Common myeloid progenitor, CD34-positive (primary cell): ENCODE measurements at regions not wholly inside any gene's neighbourhood (a gene's known extent, or its start where the extent isn't known, plus 50 kb on each side); places are given as distances from the start of the nearest gene placed in this dataset.

Experiments
- CTCF ChIA-PET: fragments of 350-600 bp; sonication (Branson Sonifier 250); formaldehyde crosslinking; loops from one replicate; lab custom pipeline; 2021; ENCODE audit warnings: antibody characterized with exemption; lab: Charles Lee
- POLR2A ChIA-PET: fragments of 350-600 bp; sonication (Branson Sonifier 250); formaldehyde crosslinking; loops from one replicate; lab custom pipeline; 2021; ENCODE audit warnings: antibody characterized with exemption; lab: Charles Lee
- DNase-seq, 3 donors: peaks; one replicate each; pipeline versions ENCODE4 v3.0.0 to v3.0.0-alpha.2; 2013
- H3K27ac ChIP-seq, 2 experiments: 1 replicate in 1 of 2; 2 replicates in 1 of 2; pipeline ENCODE4 v1.7.0; 2013; ENCODE audit warnings: inconsistent platforms in 2 of 2, low read length in 2 of 2, mild to moderate bottlenecking in 2 of 2, low read depth in 1 of 2, moderate library complexity in 1 of 2; ENCODE audit not compliant: severe bottlenecking in 2 of 2, insufficient read depth in 1 of 2, poor library complexity in 1 of 2
- H3K27me3 ChIP-seq, 5 experiments: replicated peaks in 2 of 5; 1 replicate in 3 of 5; 2 replicates in 2 of 5; pipeline versions ENCODE4 v1.6.1 to v1.7.0; 2013; ENCODE audit warnings: low read length in 4 of 5, mild to moderate bottlenecking in 2 of 5, moderate library complexity in 2 of 5, inconsistent platforms in 1 of 5; ENCODE audit not compliant: insufficient read depth in 5 of 5, control insufficient read depth in 4 of 5
- H3K36me3 ChIP-seq, 4 experiments: 1 replicate in 2 of 4; 2 replicates in 2 of 4; pipeline versions ENCODE4 v1.6.1 to v1.7.0; 2013; ENCODE audit warnings: low read length in 3 of 4, control low read depth in 1 of 4, mild to moderate bottlenecking in 1 of 4; ENCODE audit not compliant: control insufficient read depth in 4 of 4, insufficient read depth in 4 of 4
- H3K4me1 ChIP-seq, 4 experiments: 1 replicate in 3 of 4; 2 replicates in 1 of 4; pipeline versions ENCODE4 v1.6.1 to v1.7.1; 2013; ENCODE audit warnings: low read length in 3 of 4, mild to moderate bottlenecking in 3 of 4, control low read depth in 1 of 4, inconsistent platforms in 1 of 4, moderate library complexity in 1 of 4; ENCODE audit not compliant: control insufficient read depth in 4 of 4, insufficient read depth in 4 of 4; ENCODE audit errors: control extremely low read depth in 1 of 4
- H3K4me3 ChIP-seq, 7 experiments: 1 replicate in 4 of 7; 2 replicates in 3 of 7; pipeline versions ENCODE4 v1.5.1 to v1.7.0; 2013; ENCODE audit warnings: mild to moderate bottlenecking in 7 of 7, low read length in 6 of 7, moderate library complexity in 6 of 7, inconsistent platforms in 2 of 7, low read depth in 2 of 7, control low read depth in 1 of 7; ENCODE audit not compliant: insufficient read depth in 4 of 7, control insufficient read depth in 1 of 7; ENCODE audit errors: extremely low read depth in 1 of 7
- H3K9me3 ChIP-seq, 5 experiments: 1 replicate in 4 of 5; 2 replicates in 1 of 5; pipeline versions ENCODE4 v1.6.1 to v1.7.1; 2013; ENCODE audit warnings: low read length in 4 of 5, mild to moderate bottlenecking in 2 of 5, inconsistent platforms in 1 of 5, low read depth in 1 of 5, moderate library complexity in 1 of 5; ENCODE audit not compliant: control insufficient read depth in 4 of 5, insufficient read depth in 2 of 5; ENCODE audit errors: control extremely low read depth in 1 of 5
- WGBS: methylation state at CpG from one replicate; pipeline ENCODE4 v1.1.5; 2013; ENCODE audit not compliant: insufficient coverage; 5-methylcytosine and 5-hydroxymethylcytosine counted together

GRCh38 chr6:26251354-26252076 lies 113.5 kb upstream of the BTN3A2 start:
- Histone ChIP-seq H3K27me3 (no peaks in the 10 kb centered on the region), H3K36me3 (no peaks in the 10 kb centered on the region), H3K9me3 (no peaks in the 10 kb centered on the region), H3K4me1 (peaks cover 9 to 34% (median 20%) of the 10 kb centered on the region in 4 experiments), H3K27ac (peak overlapping the region; percentile 36 to 82), H3K4me3 (peak overlapping the region; percentile 58 to 96 (median 82))
- 0% methylated on average over 24 of the region's 32 CpGs for WGBS
- DNase-seq = peak; percentile 87 to 93 (median 93)
- ChIA-PET POLR2A (interaction anchor here (0.6 to 4.4 kb wide), 16 partner anchors 17 to 1641 kb away, joined by 3 to 32 read pairs (median 5); a partner anchor contains a TSS), CTCF (interaction anchor here (1.0 to 4.9 kb wide), 16 partner anchors 9 to 220 kb away, joined by 3 to 50 read pairs (median 4); a partner anchor contains a TSS)

GRCh38 chr6:26252077-26252472 lies 112.9 kb upstream of the BTN3A2 start:
- Histone ChIP-seq H3K27ac (peak overlapping the region; percentile 50 to 82), H3K9me3 (no peaks in the 10 kb centered on the region), H3K36me3 (no peaks in the 10 kb centered on the region), H3K4me3 (peak overlapping the region; percentile 58 to 96 (median 82)), H3K4me1 (peaks cover 9 to 34% (median 20%) of the 10 kb centered on the region in 4 experiments), H3K27me3 (no peaks in the 10 kb centered on the region)
- no peak for DNase-seq
- ChIA-PET CTCF (interaction anchor here (0.7 to 4.9 kb wide), 7 partner anchors 9 to 221 kb away, joined by 3 to 50 read pairs (median 17); a partner anchor contains a TSS), POLR2A (interaction anchor here (1.5 to 4.4 kb wide), 5 partner anchors 18 to 128 kb away, joined by 6 to 32 read pairs (median 19); a partner anchor contains a TSS)
- WGBS = 0% methylated on average over 2 of the region's 5 CpGs

GRCh38 chr6:26254724-26255123 lies 110.3 kb upstream of the BTN3A2 start:
- H3K27me3 ChIP-seq = no peaks in the 10 kb centered on the region
- DNase-seq = no peak
- H3K27ac ChIP-seq = no peak overlapping the region
- H3K36me3 ChIP-seq = peaks cover 0 to 1% (median 0%) of the 10 kb centered on the region in 4 experiments
- H3K4me3 ChIP-seq = peak overlapping the region in 1 of 7 experiments; percentile 25
- CTCF ChIA-PET = interaction anchor here (1.0 to 1.9 kb wide), 4 partner anchors 12 to 189 kb away, joined by 3 to 13 read pairs (median 4); no protein-coding TSS in a partner anchor
- POLR2A ChIA-PET = no interaction called here
- H3K4me1 ChIP-seq = peaks cover 2 to 18% (median 11%) of the 10 kb centered on the region in 4 experiments
- 93% methylated on average over 3 of the region's 4 CpGs for WGBS
- no peaks in the 10 kb centered on the region for H3K9me3 ChIP-seq

GRCh38 chr6:26257272-26257671 lies 107.7 kb upstream of the BTN3A2 start:
- Histone ChIP-seq H3K9me3 (peaks cover 0 to 2% (median 0%) of the 10 kb centered on the region in 5 experiments), H3K27me3 (no peaks in the 10 kb centered on the region), H3K4me3 (no peak overlapping the region), H3K4me1 (peaks cover 0 to 9% (median 5%) of the 10 kb centered on the region in 4 experiments), H3K36me3 (peaks cover 0 to 3% (median 0%) of the 10 kb centered on the region in 4 experiments), H3K27ac (no peak overlapping the region)
- WGBS = 95% methylated on average over 7 of the region's 7 CpGs
- no peak for DNase-seq
- CTCF ChIA-PET = interaction anchor here (1.0 to 2.4 kb wide), 8 partner anchors 8 to 63 kb away, joined by 3 to 12 read pairs (median 5); a partner anchor contains a TSS
- POLR2A ChIA-PET = interaction anchor here (1.3 to 1.5 kb wide), 2 partner anchors 37 to 41 kb away, joined by 4 to 5 read pairs; a partner anchor contains a TSS

- DNase-seq = peak in 1 of 3 donors; percentile 11
- Histone ChIP-seq H3K4me1 (peaks cover 0 to 6% (median 4%) of the 10 kb centered on the region in 4 experiments), H3K9me3 (peaks cover 0 to 2% (median 0%) of the 10 kb centered on the region in 5 experiments), H3K4me3 (no peak overlapping the region), H3K27ac (no peak overlapping the region), H3K27me3 (no peaks in the 10 kb centered on the region), H3K36me3 (peaks cover 0 to 3% (median 0%) of the 10 kb centered on the region in 4 experiments)
- CTCF ChIA-PET = interaction anchor here (1.1 to 2.4 kb wide), 7 partner anchors 9 to 64 kb away, joined by 3 to 12 read pairs (median 5); a partner anchor contains a TSS
- POLR2A ChIA-PET = interaction anchor here (0.8 kb wide), 1 partner anchor 41 kb away, joined by 3 read pairs; a partner anchor contains a TSS
- WGBS = 93% methylated on average over 5 of the region's 5 CpGs
These were observed 106.6 kb upstream of the BTN3A2 start for GRCh38 chr6:26258212-26258977.

GRCh38 chr6:26260110-26260637 lies 104.8 kb upstream of the BTN3A2 start:
- 93% methylated on average over 6 of the region's 7 CpGs for WGBS

More at GRCh38 chr6:26260110-26260637, 104.8 kb upstream of the BTN3A2 start:
- no peak for DNase-seq
- peaks cover 0 to 3% (median 0%) of the 10 kb centered on the region in 4 experiments for H3K36me3 ChIP-seq
- H3K9me3 ChIP-seq = peaks cover 0 to 2% (median 0%) of the 10 kb centered on the region in 5 experiments
- no peaks in the 10 kb centered on the region for H3K4me1 ChIP-seq
- H3K4me3 ChIP-seq = no peak overlapping the region
- POLR2A ChIA-PET = interaction anchor here (0.6 kb wide), 2 partner anchors 9 to 11 kb away, joined by 3 to 6 read pairs; no protein-coding TSS in a partner anchor
- CTCF ChIA-PET = interaction anchor here (1.0 to 2.9 kb wide), 7 partner anchors 8 to 86 kb away, joined by 3 to 17 read pairs (median 4); a partner anchor contains a TSS
- no peak overlapping the region for H3K27ac ChIP-seq
- H3K27me3 ChIP-seq = no peaks in the 10 kb centered on the region
